GM12878 (cell line): ENCODE measurements at regions not wholly inside any gene's neighbourhood (a gene's known extent, or its start where the extent isn't known, plus 50 kb on each side); places are given as distances from the start of the nearest gene placed in this dataset.

Source experiments
- ATAC-seq: fragments of 200-7000 bp; cut with Tn5 transposase; 3 replicates; pipeline ENCODE4 v1.9.1; 2020; ENCODE audit warnings: mild to moderate bottlenecking, moderate library complexity
- BruUV-seq: library from RNA; stranded (reverse); fragments of 400-500 nt; replicated peaks from 2 replicates; lab custom pipeline; 2021; lab: Mats Ljungman, UMichigan
- CTCF ChIA-PET: fragments of 300-600 bp; sonication (Branson Sonifier 250); formaldehyde crosslinking; extraction: SDS; loops from one replicate; lab custom pipeline; 2021; ENCODE audit warnings: inconsistent platforms; lab: Yijun Ruan, JAX
- POLR2A ChIA-PET: fragments of 350-600 bp; formaldehyde crosslinking; extraction: SDS; loops from one replicate; lab custom pipeline; 2021; ENCODE audit warnings: inconsistent platforms; lab: Charles Lee
- RAD21 ChIA-PET: fragments of 300-600 bp; sonication (Branson Sonifier 250); formaldehyde crosslinking; loops from one replicate; lab custom pipeline; 2023; ENCODE audit warnings: antibody characterized with exemption; ENCODE audit not compliant: unreplicated experiment; lab: Charles Lee
- SMC1A ChIA-PET: fragments of 300-600 bp; sonication (Branson Sonifier 250); formaldehyde crosslinking; loops from one replicate; lab custom pipeline; 2023; ENCODE audit not compliant: unreplicated experiment, uncharacterized antibody; lab: Charles Lee
- DNase-seq: peaks from one replicate; pipeline ENCODE4 v3.0.0-alpha.2; 2011; ENCODE audit warnings: low read depth, low spot score
- FAIRE-seq: peaks from 3 replicates; lab custom pipeline; 2011; peaks lifted over from hg19 to GRCh38; lab: Jason Lieb, UNC
- H2AFZ ChIP-seq: 2 replicates; pipeline ENCODE4 v1.6.0; 2011; ENCODE audit warnings: low read depth, low read length, control low read depth; ENCODE audit not compliant: control insufficient read depth
- H3K27ac ChIP-seq: 2 replicates; pipeline ENCODE4 v1.5.1; 2011; ENCODE audit warnings: control low read depth; ENCODE audit not compliant: control insufficient read depth, insufficient read depth
- H3K27me3 ChIP-seq, 2 experiments: replicated peaks in 1 of 2; 2 replicates each; pipeline versions ENCODE4 v1.6.0 to v1.6.1; 2011; ENCODE audit warnings: low read length in 1 of 2; ENCODE audit not compliant: control insufficient read depth in 2 of 2, insufficient read depth in 2 of 2
- H3K36me3 ChIP-seq, 2 experiments: 2 replicates each; pipeline ENCODE4 v1.5.1; 2011; ENCODE audit warnings: low read length in 1 of 2; ENCODE audit not compliant: control insufficient read depth in 2 of 2, insufficient read depth in 2 of 2
- H3K4me1 ChIP-seq: 2 replicates; pipeline ENCODE4 v1.6.1; 2011; ENCODE audit warnings: mild to moderate bottlenecking, low read length, moderate library complexity, mixed read lengths; ENCODE audit not compliant: control insufficient read depth, insufficient read depth
- H3K4me2 ChIP-seq: 2 replicates; pipeline ENCODE4 v1.6.0; 2011; ENCODE audit warnings: control low read depth; ENCODE audit not compliant: control insufficient read depth, insufficient read depth
- H3K4me3 ChIP-seq: fragments of 200-600 bp; sonication (generic); 2 replicates; pipeline ENCODE4 v1.5.1; 2016
- H3K79me2 ChIP-seq: 2 replicates; pipeline ENCODE4 v1.6.0; 2011; ENCODE audit warnings: low read length; ENCODE audit not compliant: control insufficient read depth, insufficient read depth
- H3K9ac ChIP-seq: 2 replicates; pipeline ENCODE4 v1.8.0; 2011; ENCODE audit warnings: low read length, control low read depth, mixed read lengths; ENCODE audit not compliant: control insufficient read depth, insufficient read depth
- H3K9me3 ChIP-seq: replicated peaks from 3 replicates; pipeline ENCODE4 v1.5.1; 2011; ENCODE audit warnings: mild to moderate bottlenecking, low read length; ENCODE audit not compliant: control insufficient read depth, insufficient read depth
- H4K20me1 ChIP-seq: 2 replicates; pipeline ENCODE4 v1.6.0; 2011; ENCODE audit not compliant: control insufficient read depth, insufficient read depth
- ASH2L ChIP-seq: fragments of 300-600, 200-600 bp; sonication (generic); IDR thresholded peaks from 2 replicates; pipeline ENCODE4 v1.6.1; 2017; ENCODE audit warnings: low read depth, mild to moderate bottlenecking, borderline replicate concordance
- BACH1 ChIP-seq: fragments of 450-650 bp; IDR thresholded peaks from 2 replicates; pipeline ENCODE4 v1.6.1; 2017; ENCODE audit warnings: mild to moderate bottlenecking, borderline replicate concordance
- CEBPZ ChIP-seq: fragments of 150-350 bp; IDR thresholded peaks from 2 replicates; pipeline ENCODE4 v1.6.1; 2016; ENCODE audit warnings: low read depth, low read length
- CHD1 ChIP-seq: IDR thresholded peaks from 2 replicates; pipeline ENCODE4 v1.6.1; 2012; ENCODE audit warnings: low read depth, low read length, improper control_type of control experiment
- ELK1 ChIP-seq: IDR thresholded peaks from 2 replicates; pipeline ENCODE4 v1.6.1; 2012; ENCODE audit warnings: low read depth, low read length, improper control_type of control experiment
- IRF5 ChIP-seq: fragments of 450-650 bp; IDR thresholded peaks from 2 replicates; pipeline ENCODE4 v1.6.1; 2017; ENCODE audit warnings: borderline replicate concordance
- MTA3 ChIP-seq: IDR thresholded peaks from 2 replicates; pipeline ENCODE4 v1.6.1; 2012; ENCODE audit warnings: low read length, inconsistent platforms, borderline replicate concordance
- RCOR1 ChIP-seq: conservative IDR thresholded peaks from 2 replicates; pipeline ENCODE4 v1.6.1; 2012; ENCODE audit warnings: low read depth, low read length, improper control_type of control experiment
- RFX5 ChIP-seq: IDR thresholded peaks from 2 replicates; pipeline ENCODE4 v1.6.1; 2011; ENCODE audit warnings: low read depth, low read length, improper control_type of control experiment
- SIN3A ChIP-seq: IDR thresholded peaks from 2 replicates; pipeline ENCODE4 v1.6.1; 2012; ENCODE audit warnings: low read depth, low read length, improper control_type of control experiment
- SMARCA5 ChIP-seq: fragments of 450-650 bp; IDR thresholded peaks from 2 replicates; pipeline ENCODE4 v1.6.1; 2017; ENCODE audit warnings: mild to moderate bottlenecking
- ZBTB33 ChIP-seq: fragments of 450-650 bp; IDR thresholded peaks from 2 replicates; pipeline ENCODE4 v1.6.1; 2017; ENCODE audit warnings: mild to moderate bottlenecking
- ZSCAN29 ChIP-seq: fragments of 450-650 bp; IDR thresholded peaks from 2 replicates; pipeline ENCODE4 v1.6.1; 2017; ENCODE audit warnings: mild to moderate bottlenecking, moderate library complexity
- WGBS: methylation state at CpG from one replicate; pipeline ENCODE4 v1.1.6; 2016; ENCODE audit warnings: low lambda C conversion rate; ENCODE audit not compliant: insufficient replicate concordance, insufficient coverage; ENCODE audit errors: missing lambda C conversion rate; 5-methylcytosine and 5-hydroxymethylcytosine counted together
- in situ Hi-C: fragments of 300-500 bp; cut with MboI; formaldehyde crosslinking; loops from 9 replicates; pipeline ENCODE4 v1.14.3; 2018; ENCODE audit warnings: mixed read lengths
- intact Hi-C: fragments of 100-400 bp; cut with micrococcal nuclease; formaldehyde crosslinking; loops from one replicate; pipeline ENCODE4 v1.14.2; 2022; ENCODE audit not compliant: unreplicated experiment

- intact Hi-C loops = no loop called here
- no peak overlapping the region for H3K4me3 ChIP-seq
- in situ Hi-C loops = no loop called here
- RAD21 ChIA-PET = no interaction called here
- BruUV-seq = no TSS peak
- no peak overlapping the region for H3K27ac ChIP-seq
- H4K20me1 ChIP-seq = no peaks in the 10 kb centered on the region
- no peaks in the 10 kb centered on the region for H3K4me1 ChIP-seq
- no peaks in the 10 kb centered on the region for H3K9me3 ChIP-seq
- no peak overlapping the region for H3K9ac ChIP-seq
- DNase-seq = no peak
- no peaks in the 10 kb centered on the region for H3K27me3 ChIP-seq
- H3K79me2 ChIP-seq = no peaks in the 10 kb centered on the region
- no peak overlapping the region for H3K4me2 ChIP-seq
- no peak for ATAC-seq
- FAIRE-seq = no peak
- SMC1A ChIA-PET = no interaction called here
- H3K36me3 ChIP-seq = peaks cover 4 to 6% of the 10 kb centered on the region in 2 experiments; a peak in 3 of 4 replicates
- POLR2A ChIA-PET = no interaction called here
- no peak for TF ChIP-seq CHD1
- TF ChIP-seq ELK1 = no peak
- no peak for TF ChIP-seq RCOR1
- no peak for TF ChIP-seq ASH2L
- TF ChIP-seq SMARCA5 = no peak
- no peak for TF ChIP-seq MTA3
- no peak for TF ChIP-seq CEBPZ
- no peak for TF ChIP-seq IRF5
- no peak for TF ChIP-seq ZSCAN29
- no peak for TF ChIP-seq RFX5
- no peak for TF ChIP-seq ZBTB33
- no peak for TF ChIP-seq SIN3A
- TF ChIP-seq BACH1 = no peak
- 98% methylated on average over 5 of the region's 5 CpGs for WGBS
- H2AFZ ChIP-seq = no peak overlapping the region
- CTCF ChIA-PET = no interaction called here
Measured at GRCh38 chr7:128591705-128592104, 80.4 kb upstream of the GARIN1A start.
